ENCODE measurements at regions not wholly inside any gene's neighbourhood (a gene's known extent, or its start where the extent isn't known, plus 50 kb on each side); places are given as distances from the start of the nearest gene placed in this dataset.

DNA sequence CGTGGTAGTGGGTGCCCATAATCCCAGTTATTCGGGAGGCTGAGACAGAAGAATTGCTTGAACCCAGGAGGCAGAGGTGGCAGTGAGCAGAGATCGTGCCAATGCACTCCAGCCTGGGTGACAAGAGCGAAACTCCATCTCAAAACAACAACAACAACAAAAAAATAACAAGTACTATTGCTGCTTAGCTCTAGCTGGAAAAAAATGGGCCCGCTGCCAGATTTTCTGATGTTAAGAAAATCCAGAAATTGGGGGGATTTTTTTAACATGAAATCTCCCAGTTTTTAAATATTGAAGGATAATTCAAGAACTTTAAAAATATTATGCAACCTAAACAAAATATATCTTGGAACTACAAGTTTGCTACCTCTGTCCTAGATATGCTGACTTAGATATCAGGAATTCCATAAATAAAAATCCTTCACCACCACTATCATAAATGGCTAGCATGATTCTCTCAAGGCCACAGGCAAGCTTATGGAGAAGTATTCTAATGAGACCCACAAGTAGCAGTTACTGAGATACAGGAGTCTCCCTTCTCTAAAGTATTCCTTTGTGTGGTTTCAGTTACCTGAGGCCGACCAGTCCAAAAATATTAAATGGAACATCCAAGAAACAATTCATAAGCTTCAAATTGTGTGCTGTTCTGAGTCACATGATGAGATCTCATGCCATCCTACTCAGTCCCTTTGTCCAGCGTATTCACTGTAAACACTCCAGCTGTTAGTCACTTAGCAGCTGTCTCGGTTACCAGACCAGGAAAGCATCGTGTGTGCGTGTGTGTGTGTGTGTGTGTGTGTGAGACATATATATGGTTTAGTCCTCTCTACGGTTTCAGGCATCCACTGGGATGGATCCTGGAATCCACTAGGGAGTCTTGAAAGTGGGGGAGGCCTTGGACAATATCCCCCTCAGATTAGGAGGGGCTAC lies 277.2 kb downstream of the TBL1XR1 start:
- H3K4me1 ChIP-seq (ENCODE audit: control insufficient read depth in 5 of 5, insufficient read depth in 5 of 5, low read length in 5 of 5), result peaks cover 0 to 11% (median 0%) of the 10 kb centered on the region in 5 donors
- no peak overlapping the region for H3K9ac ChIP-seq (ENCODE audit: insufficient read depth in 1 of 2, low read length in 2 of 2)
- H3K27ac ChIP-seq (ENCODE audit: low read depth in 1 of 2, low read length in 1 of 2), result no peak overlapping the region
- TF ChIP-seq, protein P1, sequence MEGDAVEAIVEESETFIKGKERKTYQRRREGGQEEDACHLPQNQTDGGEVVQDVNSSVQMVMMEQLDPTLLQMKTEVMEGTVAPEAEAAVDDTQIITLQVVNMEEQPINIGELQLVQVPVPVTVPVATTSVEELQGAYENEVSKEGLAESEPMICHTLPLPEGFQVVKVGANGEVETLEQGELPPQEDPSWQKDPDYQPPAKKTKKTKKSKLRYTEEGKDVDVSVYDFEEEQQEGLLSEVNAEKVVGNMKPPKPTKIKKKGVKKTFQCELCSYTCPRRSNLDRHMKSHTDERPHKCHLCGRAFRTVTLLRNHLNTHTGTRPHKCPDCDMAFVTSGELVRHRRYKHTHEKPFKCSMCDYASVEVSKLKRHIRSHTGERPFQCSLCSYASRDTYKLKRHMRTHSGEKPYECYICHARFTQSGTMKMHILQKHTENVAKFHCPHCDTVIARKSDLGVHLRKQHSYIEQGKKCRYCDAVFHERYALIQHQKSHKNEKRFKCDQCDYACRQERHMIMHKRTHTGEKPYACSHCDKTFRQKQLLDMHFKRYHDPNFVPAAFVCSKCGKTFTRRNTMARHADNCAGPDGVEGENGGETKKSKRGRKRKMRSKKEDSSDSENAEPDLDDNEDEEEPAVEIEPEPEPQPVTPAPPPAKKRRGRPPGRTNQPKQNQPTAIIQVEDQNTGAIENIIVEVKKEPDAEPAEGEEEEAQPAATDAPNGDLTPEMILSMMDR (IDR thresholded peaks at IDR 0.05; ENCODE audit: control extremely low read depth, extremely low read depth), result no peak
- H3K9me3 ChIP-seq (ENCODE audit: control insufficient read depth in 4 of 4, insufficient read depth in 3 of 4, low read length in 3 of 4), result no peaks in the 10 kb centered on the region
- ATAC-seq (ENCODE audit: insufficient read depth, low FRiP score) (no peak), DNase-seq (peak; percentile 71 to 83 (median 83))
- H3K4me3 ChIP-seq, result no peak overlapping the region
- no peaks in the 10 kb centered on the region for H3K36me3 ChIP-seq (ENCODE audit: control insufficient read depth in 4 of 4, insufficient read depth in 4 of 4, low read length in 4 of 4)
- WGBS, 2 donors, result 76 to 80% methylated on average over 11 of the region's 11 CpGs
- no peaks in the 10 kb centered on the region for H3K27me3 ChIP-seq (ENCODE audit: control insufficient read depth in 3 of 3, insufficient read depth in 3 of 3, low read length in 2 of 3)

- no peak overlapping the region for H3K4me3 ChIP-seq
- TF ChIP-seq, protein P1 (IDR thresholded peaks at IDR 0.05; ENCODE audit: control extremely low read depth, extremely low read depth), result no peak
- no peaks in the 10 kb centered on the region for H3K36me3 ChIP-seq (ENCODE audit: control insufficient read depth in 4 of 4, insufficient read depth in 4 of 4, low read length in 4 of 4)
- peaks cover 0 to 11% (median 0%) of the 10 kb centered on the region in 5 donors for H3K4me1 ChIP-seq (ENCODE audit: control insufficient read depth in 5 of 5, insufficient read depth in 5 of 5, low read length in 5 of 5)
- ATAC-seq (ENCODE audit: insufficient read depth, low FRiP score) (no peak), DNase-seq (peak; percentile 23 to 66 (median 43))
- H3K27me3 ChIP-seq (ENCODE audit: control insufficient read depth in 3 of 3, insufficient read depth in 3 of 3, low read length in 2 of 3), result no peaks in the 10 kb centered on the region
- 70 to 90% methylated on average over 3 of the region's 3 CpGs for WGBS, 2 donors
- H3K27ac ChIP-seq (ENCODE audit: low read depth in 1 of 2, low read length in 1 of 2), result no peak overlapping the region
- H3K9ac ChIP-seq (ENCODE audit: insufficient read depth in 1 of 2, low read length in 2 of 2), result no peak overlapping the region
- peaks cover 0 to 2% (median 0%) of the 10 kb centered on the region in 4 donors for H3K9me3 ChIP-seq (ENCODE audit: control insufficient read depth in 4 of 4, insufficient read depth in 3 of 4, low read length in 3 of 4)
Observed at GRCh38 chr3:176916777-176917176, 280.5 kb downstream of the TBL1XR1 start.

- H3K4me3 ChIP-seq, result no peak overlapping the region
- DNase-seq (no peak), ATAC-seq (ENCODE audit: insufficient read depth, low FRiP score) (no peak)
- no peaks in the 10 kb centered on the region for H3K4me1 ChIP-seq (ENCODE audit: control insufficient read depth in 5 of 5, insufficient read depth in 5 of 5, low read length in 5 of 5)
- no peak overlapping the region for H3K27ac ChIP-seq (ENCODE audit: low read depth in 1 of 2, low read length in 1 of 2)
- no peaks in the 10 kb centered on the region for H3K27me3 ChIP-seq (ENCODE audit: control insufficient read depth in 3 of 3, insufficient read depth in 3 of 3, low read length in 2 of 3)
- peaks cover 0 to 2% (median 0%) of the 10 kb centered on the region in 4 donors for H3K9me3 ChIP-seq (ENCODE audit: control insufficient read depth in 4 of 4, insufficient read depth in 3 of 4, low read length in 3 of 4)
- 91 to 93% methylated on average over 1 of the region's 1 CpG for WGBS, 2 donors
- no peaks in the 10 kb centered on the region for H3K36me3 ChIP-seq (ENCODE audit: control insufficient read depth in 4 of 4, insufficient read depth in 4 of 4, low read length in 4 of 4)
- TF ChIP-seq, protein P1 (IDR thresholded peaks at IDR 0.05; ENCODE audit: control extremely low read depth, extremely low read depth), result no peak
- no peak overlapping the region for H3K9ac ChIP-seq (ENCODE audit: insufficient read depth in 1 of 2, low read length in 2 of 2)
Observed at GRCh38 chr3:176914764-176915163, 282.5 kb downstream of the TBL1XR1 start.
